Osteoblast (primary cell): ENCODE measurements at regions not wholly inside any gene's neighbourhood (a gene's known extent, or its start where the extent isn't known, plus 50 kb on each side); places are given as distances from the start of the nearest gene placed in this dataset.

ENCODE experiments used
- DNase-seq: peaks from one replicate; pipeline ENCODE4 v3.0.0; 2011; ENCODE audit warnings: low spot score, mixed read lengths; ENCODE audit not compliant: insufficient read length; ENCODE audit errors: missing footprints
- H2AFZ ChIP-seq: 2 replicates; pipeline ENCODE4 v1.6.0; 2011; ENCODE audit warnings: mild to moderate bottlenecking, low read length
- H3K27ac ChIP-seq: 2 replicates; pipeline ENCODE4 v1.5.1; 2011; ENCODE audit warnings: mild to moderate bottlenecking, low read depth, low read length, moderate library complexity
- H3K27me3 ChIP-seq: 2 replicates; pipeline ENCODE4 v1.6.0; 2012; ENCODE audit warnings: mild to moderate bottlenecking, control low read depth, inconsistent platforms, low read length, moderate library complexity; ENCODE audit not compliant: insufficient read depth
- H3K36me3 ChIP-seq: 2 replicates; pipeline ENCODE4 v1.5.1; 2011; ENCODE audit warnings: mild to moderate bottlenecking, low read length, control low read depth, moderate library complexity; ENCODE audit not compliant: insufficient read depth
- H3K4me1 ChIP-seq: 2 replicates; pipeline ENCODE4 v1.5.1; 2011; ENCODE audit warnings: mild to moderate bottlenecking, low read length, control low read depth, moderate library complexity; ENCODE audit not compliant: insufficient read depth
- H3K4me2 ChIP-seq: 2 replicates; pipeline ENCODE4 v1.6.0; 2011; ENCODE audit warnings: mild to moderate bottlenecking, low read length; ENCODE audit not compliant: insufficient read depth
- H3K4me3 ChIP-seq: fragments of 200-600 bp; sonication (generic); 3 replicates; pipeline ENCODE4 v1.5.1; 2012; ENCODE audit warnings: mild to moderate bottlenecking, low read length, inconsistent platforms; ENCODE audit not compliant: insufficient read depth
- H3K79me2 ChIP-seq: 2 replicates; pipeline ENCODE4 v1.6.0; 2012; ENCODE audit warnings: mild to moderate bottlenecking, low read length, control low read depth, inconsistent platforms; ENCODE audit not compliant: insufficient read depth
- H3K9me3 ChIP-seq: 2 replicates; pipeline ENCODE4 v1.5.1; 2011; ENCODE audit warnings: low read depth, low read length, control low read depth
- H4K20me1 ChIP-seq: 2 replicates; pipeline ENCODE4 v1.6.0; 2012; ENCODE audit warnings: mild to moderate bottlenecking, low read length, control low read depth; ENCODE audit not compliant: insufficient read depth
- CTCF ChIP-seq: IDR thresholded peaks from 2 replicates; pipeline ENCODE4 v1.5.1; 2011; ENCODE audit warnings: mild to moderate bottlenecking, low read depth, low read length, moderate library complexity; ENCODE audit errors: extremely low read depth

- Histone ChIP-seq H3K4me1 (no peaks in the 10 kb centered on the region), H2AFZ (no peak overlapping the region), H3K79me2 (no peaks in the 10 kb centered on the region), H4K20me1 (no peaks in the 10 kb centered on the region), H3K27me3 (no peaks in the 10 kb centered on the region), H3K27ac (no peak overlapping the region), H3K9me3 (no peaks in the 10 kb centered on the region), H3K4me3 (no peak overlapping the region), H3K4me2 (no peak overlapping the region), H3K36me3 (no peaks in the 10 kb centered on the region)
- TF ChIP-seq CTCF, result no peak
- DNase-seq, result no peak
These were observed 482.4 kb downstream of the SPRY1 start for GRCh38 chr4:123878976-123879375.

GRCh38 chr4:123880631-123881030, 484.0 kb downstream of the SPRY1 start:
- Histone ChIP-seq H3K27ac (no peak overlapping the region), H4K20me1 (no peaks in the 10 kb centered on the region), H3K36me3 (no peaks in the 10 kb centered on the region), H3K27me3 (no peaks in the 10 kb centered on the region), H3K4me2 (no peak overlapping the region), H2AFZ (no peak overlapping the region), H3K9me3 (no peaks in the 10 kb centered on the region), H3K79me2 (no peaks in the 10 kb centered on the region), H3K4me1 (no peaks in the 10 kb centered on the region), H3K4me3 (no peak overlapping the region)
- no peak for DNase-seq
- TF ChIP-seq CTCF, result no peak

- Histone ChIP-seq H3K4me1 (no peaks in the 10 kb centered on the region), H3K4me2 (no peak overlapping the region), H2AFZ (no peak overlapping the region), H3K4me3 (no peak overlapping the region), H3K79me2 (no peaks in the 10 kb centered on the region), H3K36me3 (no peaks in the 10 kb centered on the region), H3K27me3 (no peaks in the 10 kb centered on the region), H3K27ac (no peak overlapping the region), H3K9me3 (no peaks in the 10 kb centered on the region), H4K20me1 (no peaks in the 10 kb centered on the region)
- TF ChIP-seq CTCF, result no peak
- no peak for DNase-seq
These were observed 488.3 kb downstream of the SPRY1 start for GRCh38 chr4:123884922-123885321.

- TF ChIP-seq CTCF, result no peak
- H3K27ac ChIP-seq, result no peak overlapping the region
- H3K4me2 ChIP-seq, result no peak overlapping the region
- no peak for DNase-seq
- no peak overlapping the region for H3K4me3 ChIP-seq
- H4K20me1 ChIP-seq, result no peaks in the 10 kb centered on the region
- H3K4me1 ChIP-seq, result peaks cover 2% of the 10 kb centered on the region
- no peaks in the 10 kb centered on the region for H3K9me3 ChIP-seq
- H2AFZ ChIP-seq, result peak overlapping the region; percentile 33
- no peaks in the 10 kb centered on the region for H3K36me3 ChIP-seq
- no peaks in the 10 kb centered on the region for H3K79me2 ChIP-seq
- H3K27me3 ChIP-seq, result no peaks in the 10 kb centered on the region
These were observed 492.9 kb downstream of the SPRY1 start for GRCh38 chr4:123889507-123889906.
